NCI-H2196 treated with DMSO at 0.1 percent for 48 hours (cell line): ENCODE measurements at regions not wholly inside any gene's neighbourhood (a gene's known extent, or its start where the extent isn't known, plus 50 kb on each side); places are given as distances from the start of the nearest gene placed in this dataset.

Experiments used
- DNase-seq: peaks from one replicate; lab custom pipeline; 2025; ENCODE audit not compliant: unreplicated experiment; lab: John Stamatoyannopoulos, UW

DNA sequence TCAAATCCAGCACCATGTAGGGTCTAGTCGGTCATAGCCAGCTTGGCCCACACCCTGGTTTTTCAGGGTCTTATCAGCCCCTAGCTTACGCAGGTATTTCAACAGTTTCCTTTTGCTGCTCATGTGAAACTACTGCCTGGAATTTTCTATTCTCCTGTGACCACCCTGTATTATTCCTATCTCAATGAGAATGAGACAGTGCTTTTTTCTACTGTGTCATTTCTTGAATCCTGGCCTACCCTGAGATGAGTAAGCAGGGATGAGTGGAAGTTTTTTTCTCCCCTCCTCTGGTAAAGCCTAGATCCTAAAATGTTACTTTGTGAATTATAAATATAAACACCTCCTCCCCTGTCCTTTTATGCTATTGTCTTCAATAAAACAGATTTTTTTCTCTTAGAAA lies 62.7 kb upstream of the ARID2 start:
- no peak for DNase-seq

DNA sequence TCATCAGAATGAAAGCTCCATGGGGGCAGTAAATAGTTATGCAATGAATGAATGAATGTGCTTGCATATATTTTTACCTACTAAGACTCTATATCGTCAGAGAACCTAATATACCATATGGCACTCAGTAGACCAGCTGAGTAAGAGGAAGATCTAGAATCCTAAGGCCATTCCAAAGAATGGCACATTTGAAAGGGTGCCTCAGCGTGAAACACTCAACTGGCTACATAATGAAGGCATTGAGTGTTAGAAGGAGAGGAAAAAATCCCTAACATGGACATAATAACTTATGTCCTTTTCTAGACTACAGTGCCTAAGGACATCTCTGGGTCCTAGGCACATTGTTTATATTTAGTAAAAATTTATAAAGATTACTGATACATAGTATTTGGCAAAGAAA lies 61.7 kb upstream of the ARID2 start:
- DNase-seq, result no peak

DNA sequence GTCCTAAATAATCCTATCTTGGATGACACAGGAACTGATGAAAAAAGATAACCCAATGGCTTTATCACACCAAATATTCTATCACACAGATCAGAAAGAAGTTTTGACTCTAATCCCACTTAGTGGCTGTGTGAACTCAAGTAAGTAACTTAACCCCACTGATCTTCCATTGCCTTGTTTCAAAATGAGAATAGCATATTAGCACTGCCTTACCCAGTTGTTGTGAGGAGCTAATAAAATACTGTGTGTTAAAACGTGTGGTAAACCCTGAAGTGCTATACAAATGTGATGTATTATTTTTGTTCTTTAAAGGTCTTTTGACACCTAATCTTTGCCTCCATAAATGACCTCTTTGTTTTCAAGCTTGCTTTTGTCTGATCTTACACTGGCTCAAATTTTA lies 60.9 kb upstream of the ARID2 start:
- DNase-seq, result no peak

DNA sequence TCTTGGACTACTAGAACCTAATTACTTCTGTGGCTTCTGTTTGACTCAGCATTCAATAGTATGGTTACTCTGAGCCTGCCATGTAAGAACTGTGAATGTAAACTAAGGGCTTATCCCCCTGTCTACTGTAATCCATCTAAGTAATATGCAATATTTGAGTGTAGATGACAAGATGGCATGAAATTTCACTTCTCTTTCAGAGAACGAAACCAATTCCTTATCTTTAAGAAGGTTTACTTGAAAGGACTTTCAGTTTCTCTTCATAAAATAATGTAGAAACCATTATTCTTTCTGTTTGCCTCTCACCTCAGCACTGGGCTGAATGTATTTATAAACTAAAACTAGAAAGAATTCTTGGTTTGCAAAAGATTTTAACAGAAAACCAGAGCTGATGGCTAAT lies 60.4 kb upstream of the ARID2 start:
- no peak for DNase-seq

DNA sequence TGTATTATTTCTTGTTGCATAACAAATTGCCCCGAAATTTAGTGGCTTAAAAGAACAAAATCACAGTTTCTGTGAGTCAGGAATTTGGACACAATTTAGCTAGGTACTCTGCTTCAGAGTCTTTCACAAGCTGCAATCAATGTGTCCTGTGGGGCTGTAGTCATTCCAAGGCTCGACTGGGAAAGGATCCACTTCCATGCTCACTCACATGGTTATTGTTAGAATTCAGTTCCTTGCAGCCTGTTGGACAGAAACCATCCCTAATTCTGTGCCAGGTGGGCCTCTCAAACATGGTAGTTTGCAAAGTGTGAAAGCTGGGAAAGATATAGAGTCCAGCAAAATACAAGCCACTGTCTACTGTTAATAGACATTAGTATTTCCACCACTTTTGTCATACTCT lies 59.7 kb upstream of the ARID2 start:
- DNase-seq, result no peak

DNA sequence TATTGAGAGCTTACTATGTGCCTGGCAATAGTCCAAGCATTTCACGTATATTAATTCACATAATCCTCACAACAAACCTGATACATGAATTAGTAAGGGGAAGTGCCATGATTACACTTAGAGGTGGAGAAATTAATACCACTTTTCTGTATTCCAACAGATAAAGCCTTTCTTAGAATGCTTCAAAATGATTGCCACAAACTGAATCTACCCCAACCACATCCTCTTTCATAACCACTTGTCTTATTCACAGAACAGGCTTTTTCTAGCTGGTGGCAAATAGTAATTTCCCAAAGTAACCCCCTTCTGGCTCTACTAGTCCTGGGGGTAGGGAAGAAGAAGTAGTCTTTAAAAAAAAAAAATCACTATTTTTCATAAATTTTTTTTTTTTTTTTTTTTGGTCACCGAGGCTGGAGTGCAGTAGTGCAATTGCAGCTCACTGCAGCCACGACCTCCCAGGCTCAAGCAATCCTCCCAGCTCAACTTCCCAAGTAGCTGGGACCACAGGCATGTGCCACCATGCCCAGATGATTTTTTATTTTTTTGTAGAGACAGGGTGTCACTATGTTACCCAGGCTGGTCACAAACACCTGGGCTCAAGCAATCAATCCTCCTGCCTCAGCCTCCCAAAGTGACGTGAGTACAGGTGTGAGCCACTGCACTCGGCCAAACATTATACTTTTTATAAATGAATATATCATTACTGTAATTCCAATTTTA lies 59.0 kb upstream of the ARID2 start:
- DNase-seq, result no peak

DNA sequence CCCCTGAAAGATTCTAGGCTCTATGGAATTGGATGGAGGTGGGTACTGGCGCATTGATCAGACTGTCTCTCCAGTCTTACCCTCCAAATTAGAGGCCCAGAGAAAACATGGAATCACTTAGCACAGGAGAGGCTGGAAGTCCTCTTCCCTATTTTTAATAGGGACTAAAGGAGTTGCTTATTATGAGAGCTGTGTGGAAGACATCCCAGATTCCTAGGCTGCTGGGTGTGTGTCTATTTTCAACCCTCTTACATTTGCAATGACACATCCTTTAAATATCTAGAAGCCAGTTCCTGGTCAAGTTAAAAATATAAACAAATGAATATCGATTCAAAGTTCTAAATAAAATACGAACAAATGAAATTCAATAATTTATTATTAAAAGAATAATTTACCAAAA lies 58.3 kb upstream of the ARID2 start:
- DNase-seq, result no peak

DNA sequence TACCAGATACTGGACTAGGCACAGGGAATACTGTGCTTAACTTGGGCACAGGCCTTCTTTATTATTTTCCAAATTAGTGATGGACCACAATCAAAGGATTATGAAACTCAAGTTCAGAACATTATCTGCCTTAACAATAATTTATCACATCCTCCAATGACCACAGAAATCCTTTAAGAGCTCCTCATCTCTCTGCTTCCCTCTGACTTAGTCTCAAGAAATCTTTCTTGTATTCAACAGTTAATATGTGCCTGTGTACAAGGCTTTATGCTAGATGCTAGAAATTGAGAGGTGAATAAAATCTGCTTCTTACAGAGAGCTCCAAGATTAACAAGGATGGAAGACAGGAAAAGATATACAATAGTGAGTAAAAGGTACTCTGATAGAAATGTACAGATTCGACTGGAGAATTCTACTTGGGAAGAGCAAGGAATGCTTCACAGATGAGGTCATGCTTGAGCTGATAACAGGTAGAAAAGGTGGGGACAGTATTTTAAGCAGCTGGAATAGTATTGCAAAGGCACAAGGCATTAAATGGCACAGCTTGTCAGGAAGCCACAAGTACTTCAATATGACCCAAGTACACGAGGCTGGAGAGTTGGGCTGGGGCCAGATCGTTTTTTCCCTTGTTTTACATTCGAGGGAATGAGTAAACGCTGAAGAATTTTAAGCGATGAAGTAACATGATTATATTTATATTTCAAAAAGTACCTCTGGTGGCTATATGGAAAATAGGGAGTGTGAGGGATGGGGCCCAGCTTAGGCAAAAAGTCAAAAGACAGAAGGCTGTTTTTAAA lies 55.1 kb upstream of the ARID2 start:
- DNase-seq, result peak; percentile 15

DNA sequence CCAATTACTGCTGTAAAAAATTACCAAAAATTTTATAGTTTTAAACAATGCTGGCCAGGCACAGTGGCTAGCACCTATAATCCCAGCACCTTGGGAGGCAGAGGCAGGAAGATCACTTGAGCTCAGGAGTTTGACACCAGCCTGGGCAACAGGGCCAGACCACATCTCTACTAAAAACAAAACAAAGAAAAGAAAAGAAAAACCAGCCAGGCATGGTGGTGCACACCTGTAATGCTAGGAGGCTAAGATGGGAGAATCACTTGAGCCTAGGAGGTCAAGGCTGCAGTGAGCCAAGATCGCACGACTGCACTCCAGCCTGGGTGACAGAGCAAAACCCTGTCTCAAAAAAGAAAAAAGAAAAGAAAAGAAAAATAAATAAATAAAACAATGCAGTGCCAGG lies 54.0 kb upstream of the ARID2 start:
- DNase-seq, result no peak
